NCI-H2196 (cell line): ENCODE measurements at regions not wholly inside any gene's neighbourhood (a gene's known extent, or its start where the extent isn't known, plus 50 kb on each side); places are given as distances from the start of the nearest gene placed in this dataset.

Experiments used
- DNase-seq: peaks from one replicate; lab custom pipeline; 2025; ENCODE audit not compliant: unreplicated experiment; lab: John Stamatoyannopoulos, UW

- DNase-seq: no peak
These were observed 499.3 kb downstream of the NXPH1 start for GRCh38 chr7:8932751-8933150.

DNA sequence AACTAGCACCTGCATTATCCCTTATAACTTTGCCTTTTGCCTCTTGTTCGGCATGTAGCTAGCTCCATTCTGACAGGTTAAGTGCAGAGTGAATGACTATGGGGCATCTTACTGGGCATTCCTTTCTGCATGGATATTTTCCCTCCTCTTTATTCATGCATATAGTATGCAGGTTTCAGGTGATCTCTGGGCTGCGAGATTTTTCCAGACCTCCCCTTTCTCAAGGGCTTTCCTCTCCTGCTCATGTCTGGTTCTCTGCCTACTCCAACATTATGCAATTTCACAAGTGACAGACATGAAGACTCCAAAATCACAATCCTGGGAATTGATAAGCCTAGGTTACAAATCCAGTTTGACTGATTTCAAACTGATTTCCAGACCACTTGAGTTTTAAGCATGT is 503.8 kb downstream of the NXPH1 start:
- DNase-seq: no peak

DNA sequence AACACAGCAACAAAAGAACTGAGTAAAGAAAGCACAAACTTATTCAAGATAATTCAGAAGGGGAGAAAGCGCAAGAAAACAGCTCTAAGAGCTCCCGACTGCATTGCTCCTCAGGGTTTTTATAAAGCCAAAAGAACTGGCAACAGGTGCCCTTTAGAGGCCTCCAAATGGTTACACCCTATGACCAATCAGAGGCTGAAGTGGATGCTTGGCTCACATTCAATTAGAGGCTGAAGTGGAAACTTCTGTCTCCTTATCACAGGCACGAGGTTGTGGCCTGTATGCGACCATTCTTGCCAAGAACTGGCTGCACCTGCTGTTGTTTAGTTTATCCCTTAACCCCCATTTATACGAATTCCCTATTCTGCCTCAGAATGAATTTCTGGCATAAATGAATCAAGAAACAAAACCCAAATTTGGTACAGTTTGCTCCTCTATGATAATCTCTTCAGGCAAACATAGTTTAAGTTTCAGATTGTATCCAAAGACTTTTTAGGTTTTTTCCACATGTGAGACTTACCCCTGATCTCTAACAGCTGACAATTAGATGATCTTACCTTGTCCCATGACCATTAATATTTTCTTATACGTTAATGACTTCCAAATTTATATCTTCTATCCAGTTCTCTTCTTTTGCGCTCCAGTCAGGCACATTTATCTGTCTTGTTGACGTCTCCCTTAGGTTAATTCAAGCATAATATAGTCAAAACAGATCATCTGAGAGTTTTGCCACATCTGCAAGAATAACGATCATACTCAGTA is 504.8 kb downstream of the NXPH1 start:
- DNase-seq: peak; percentile 88

GRCh38 chr7:8939446-8939845 is 506.0 kb downstream of the NXPH1 start:
- no peak for DNase-seq

DNA sequence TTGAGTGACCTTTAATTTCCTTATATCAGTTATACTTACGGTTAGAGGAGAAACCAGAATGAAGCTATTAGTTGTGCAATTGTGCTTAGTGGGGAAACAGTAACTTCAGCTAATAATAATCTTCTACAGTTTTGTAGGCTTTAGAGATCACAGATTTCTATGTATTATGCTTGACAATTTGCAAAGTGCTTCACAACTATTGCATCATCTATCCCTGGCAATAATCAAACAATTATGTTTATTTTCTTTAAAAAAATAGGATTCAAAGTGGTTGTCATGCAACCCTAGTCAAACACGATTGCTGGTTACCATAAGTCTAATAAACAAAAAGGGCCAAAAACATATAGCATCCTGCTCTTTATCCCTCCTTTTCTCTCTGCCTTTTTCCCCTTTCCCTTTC is 530.3 kb downstream of the NXPH1 start:
- DNase-seq: no peak

DNA sequence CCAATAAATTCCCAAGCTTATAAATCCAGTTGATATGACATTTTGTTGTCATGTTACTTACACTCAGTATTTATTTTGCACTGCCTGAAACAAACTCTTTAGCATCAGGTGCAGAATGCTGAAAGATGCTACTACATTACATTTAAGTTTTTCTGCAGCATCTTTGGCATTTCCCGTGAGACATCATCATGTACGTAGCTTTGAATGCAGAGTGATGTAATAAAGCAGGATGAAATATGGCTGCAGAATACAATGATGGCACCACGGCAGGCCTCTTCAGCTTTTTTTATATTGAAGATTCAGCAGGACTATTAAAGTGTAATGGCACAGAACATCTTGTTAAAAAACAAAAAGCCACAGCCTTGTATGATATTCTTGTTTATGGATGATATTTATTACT is 531.8 kb downstream of the NXPH1 start:
- no peak for DNase-seq

GRCh38 chr7:8973601-8974000 is 540.2 kb downstream of the NXPH1 start:
- no peak for DNase-seq

DNA sequence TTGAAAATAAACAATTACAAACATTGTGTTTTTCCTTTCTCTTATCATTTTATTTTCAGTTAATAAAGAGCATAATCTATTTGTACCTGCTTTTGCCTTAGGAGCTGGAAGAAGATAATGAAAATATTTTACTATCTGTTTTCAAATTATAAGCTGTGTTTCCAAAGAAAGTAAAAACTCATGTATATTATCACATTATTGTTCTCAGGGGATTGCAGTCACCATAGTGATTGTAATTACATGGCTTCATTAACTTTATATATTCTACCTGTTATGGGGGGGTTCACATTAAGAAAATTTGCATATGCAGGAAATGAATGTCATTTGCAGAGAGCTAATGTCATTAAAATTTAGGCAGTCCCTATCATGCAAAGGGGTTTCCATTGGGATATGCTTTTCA is 542.3 kb downstream of the NXPH1 start:
- DNase-seq: no peak

DNA sequence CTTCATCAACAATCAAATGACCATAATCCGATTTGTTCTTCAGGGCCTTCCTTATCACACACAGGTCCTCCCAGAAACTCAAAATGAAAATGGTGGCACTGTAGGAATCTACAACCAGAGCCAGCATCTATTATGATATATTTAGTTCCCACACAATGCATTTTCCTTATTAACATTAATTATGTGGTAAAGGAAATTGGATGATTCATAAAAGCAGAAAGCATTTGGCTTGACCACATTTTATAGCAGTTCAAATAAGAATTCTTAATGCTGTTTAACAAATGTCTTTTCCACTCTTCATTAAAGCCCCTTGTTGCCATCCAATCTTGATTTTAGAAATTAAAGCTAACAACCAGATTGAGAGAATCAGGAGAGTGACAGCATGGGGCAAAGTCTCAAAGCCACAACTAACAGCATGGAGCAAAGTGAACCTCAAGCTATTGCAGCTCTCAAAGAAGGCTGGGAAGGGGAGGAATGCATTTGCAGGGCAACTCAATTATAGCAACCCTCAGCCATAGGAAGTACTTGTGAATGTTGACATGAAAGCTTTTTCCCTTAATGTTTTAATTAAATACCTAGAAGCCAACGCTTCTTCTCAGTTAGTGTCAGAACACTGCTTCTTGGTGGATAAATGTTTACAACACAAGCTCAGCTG is 549.1 kb downstream of the NXPH1 start:
- DNase-seq: no peak

GRCh38 chr7:8985255-8985654 is 551.8 kb downstream of the NXPH1 start:
- DNase-seq: no peak

- DNase-seq: no peak
These were observed 554.9 kb downstream of the NXPH1 start for GRCh38 chr7:8988267-8988666.

DNA sequence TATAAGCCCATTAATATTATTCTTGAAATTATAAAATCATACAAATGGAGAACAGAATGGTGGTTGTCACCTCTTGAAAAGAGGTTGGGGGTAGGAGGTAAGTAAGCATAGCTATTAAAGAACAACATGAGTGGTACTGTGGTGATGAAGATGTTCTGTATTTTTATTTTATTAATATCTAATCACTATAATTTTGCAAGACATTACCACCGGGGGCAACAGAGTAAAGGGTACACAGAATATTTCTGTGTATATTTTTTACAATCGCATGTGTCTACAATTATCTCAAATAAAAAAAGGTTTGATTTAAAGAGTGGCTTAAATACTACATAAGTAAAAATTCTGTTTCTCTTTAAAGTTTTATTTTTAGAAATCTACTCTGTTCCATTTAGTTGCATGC is 557.8 kb downstream of the NXPH1 start:
- DNase-seq: no peak

- no peak for DNase-seq
These were observed 565.4 kb downstream of the NXPH1 start for GRCh38 chr7:8998762-8999161.

DNA sequence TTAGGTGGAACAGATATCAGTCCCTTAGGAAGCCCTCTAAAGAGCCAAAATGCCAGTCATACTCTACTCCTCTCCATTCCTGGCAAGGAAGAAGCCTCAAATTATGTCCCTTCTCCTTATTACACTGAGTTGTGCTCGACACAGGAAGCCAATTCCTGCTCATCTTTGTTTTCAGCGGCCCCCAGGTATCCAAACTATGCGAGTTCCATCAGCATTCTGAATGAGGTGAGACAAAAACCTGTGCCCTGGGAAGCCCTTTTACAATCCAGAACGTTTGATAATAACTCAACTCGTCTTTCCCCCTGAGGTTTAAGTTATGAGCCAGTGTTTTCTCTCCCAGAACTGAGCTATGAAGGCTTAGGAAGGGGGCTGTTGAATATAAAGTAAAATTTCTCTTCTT is 580.5 kb downstream of the NXPH1 start:
- DNase-seq: no peak

DNA sequence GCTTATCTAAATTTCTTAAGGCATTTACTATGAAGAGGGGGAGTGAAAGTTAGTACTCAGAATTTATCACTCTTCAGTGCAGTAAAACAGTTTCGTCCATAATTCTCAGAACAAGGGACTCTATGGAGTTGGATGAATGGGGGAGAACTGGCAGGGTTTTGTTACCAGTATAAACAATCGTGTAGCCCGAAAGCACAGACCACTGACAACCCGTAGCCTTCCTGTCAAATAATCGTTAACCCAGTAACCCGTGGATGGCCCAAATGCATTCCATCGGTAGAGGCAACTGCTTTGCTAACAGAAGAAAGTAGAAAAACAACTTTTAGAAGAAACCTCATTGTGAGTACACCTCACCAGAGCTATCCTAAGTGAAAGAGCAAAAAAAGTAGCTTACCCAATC is 583.9 kb downstream of the NXPH1 start:
- DNase-seq: no peak

- no peak for DNase-seq
These were observed 589.0 kb downstream of the NXPH1 start for GRCh38 chr7:9022456-9022855.

DNA sequence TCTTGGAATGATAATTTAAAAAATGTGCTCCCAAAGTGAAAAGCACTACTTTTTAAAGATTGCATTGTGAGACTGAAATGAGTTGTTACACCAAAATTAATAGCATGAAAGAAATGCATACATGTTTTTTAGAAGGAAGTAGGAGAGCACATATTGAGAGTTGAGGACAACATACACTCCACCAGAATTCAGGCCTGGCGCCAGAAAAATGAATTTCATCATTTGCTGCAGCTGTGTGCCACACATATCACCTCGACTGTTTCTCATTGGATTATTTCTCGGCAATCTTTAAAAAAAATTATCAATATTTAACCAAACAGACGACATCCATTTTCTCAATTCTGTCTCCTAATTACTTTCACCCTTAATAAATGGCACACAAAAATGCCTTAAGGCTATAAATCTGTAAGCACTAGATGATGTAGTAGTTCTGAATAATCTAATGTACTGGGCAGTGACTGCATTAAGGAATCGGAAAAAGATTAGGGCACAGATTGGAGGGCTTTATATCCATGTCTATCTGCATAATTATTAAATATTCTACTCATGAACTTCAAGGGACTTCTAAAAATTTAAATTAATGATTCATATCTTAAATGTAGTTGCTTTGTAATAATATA is 590.4 kb downstream of the NXPH1 start:
- no peak for DNase-seq

DNA sequence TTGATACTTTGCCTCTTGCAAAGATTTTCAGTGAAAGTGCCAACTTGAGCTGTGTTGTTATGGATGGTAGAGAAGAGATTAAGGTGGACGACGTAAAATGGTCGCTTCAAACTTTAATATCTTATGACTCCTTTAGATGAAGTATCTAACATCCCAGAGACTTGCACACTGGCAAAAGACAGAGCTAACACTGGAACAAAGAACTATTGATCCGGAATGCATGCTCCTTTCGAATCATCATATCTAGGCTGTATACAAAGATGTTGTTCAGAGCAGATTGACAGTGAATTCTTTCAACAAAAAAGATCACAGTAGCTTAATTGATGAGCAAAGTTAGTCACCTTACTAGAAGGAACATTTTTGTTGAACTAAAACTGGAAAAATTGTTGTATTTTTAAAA is 592.7 kb downstream of the NXPH1 start:
- no peak for DNase-seq

GRCh38 chr7:9028012-9028411 is 594.6 kb downstream of the NXPH1 start:
- no peak for DNase-seq

- DNase-seq: no peak
These were observed 596.5 kb downstream of the NXPH1 start for GRCh38 chr7:9029681-9030530.

DNA sequence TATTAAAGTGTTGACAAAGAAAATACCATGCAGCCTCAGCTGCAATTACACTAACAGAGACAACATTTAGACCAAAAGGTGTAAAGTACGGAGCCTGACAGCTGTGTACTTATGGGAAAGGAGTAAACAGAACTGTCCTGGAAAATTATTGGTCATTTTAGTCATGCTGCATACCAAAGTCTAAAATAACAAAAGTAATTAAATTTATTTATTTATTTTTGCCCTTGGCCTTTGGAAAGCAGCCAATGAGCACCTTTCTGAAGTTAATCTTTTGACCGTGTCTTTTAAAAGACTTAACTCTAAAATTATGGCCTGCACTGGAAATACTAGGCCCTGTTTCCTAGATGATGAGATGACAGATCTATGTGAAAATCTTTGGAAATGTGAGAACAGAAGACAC is 597.6 kb downstream of the NXPH1 start:
- DNase-seq: no peak

DNA sequence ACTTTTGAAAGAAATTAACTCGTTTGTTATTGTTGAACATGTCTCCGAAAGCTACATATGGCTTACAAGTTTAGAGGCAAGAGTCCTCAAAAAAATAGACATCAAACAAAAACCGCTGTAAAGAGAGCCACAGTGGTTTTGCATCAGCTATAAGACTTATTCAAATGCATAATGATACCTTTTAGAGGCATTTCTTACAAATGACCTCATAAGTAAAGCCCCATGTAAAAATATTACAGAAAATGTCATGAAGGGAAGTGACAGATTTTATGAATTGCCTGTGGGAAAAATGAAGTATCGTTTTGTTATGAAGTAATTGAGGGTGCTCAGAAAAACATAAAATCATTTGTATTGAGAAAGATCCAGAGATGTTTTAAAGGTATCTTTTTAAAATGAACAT is 598.0 kb downstream of the NXPH1 start:
- no peak for DNase-seq
